GM19193 (cell line): ENCODE measurements at regions not wholly inside any gene's neighbourhood (a gene's known extent, or its start where the extent isn't known, plus 50 kb on each side); places are given as distances from the start of the nearest gene placed in this dataset.

Experiments used
- POLR2A ChIP-seq: IDR thresholded peaks from 4 replicates; pipeline ENCODE4 v1.6.1; 2011; ENCODE audit not compliant: insufficient read depth, insufficient read length; ENCODE audit errors: extremely low read depth

DNA sequence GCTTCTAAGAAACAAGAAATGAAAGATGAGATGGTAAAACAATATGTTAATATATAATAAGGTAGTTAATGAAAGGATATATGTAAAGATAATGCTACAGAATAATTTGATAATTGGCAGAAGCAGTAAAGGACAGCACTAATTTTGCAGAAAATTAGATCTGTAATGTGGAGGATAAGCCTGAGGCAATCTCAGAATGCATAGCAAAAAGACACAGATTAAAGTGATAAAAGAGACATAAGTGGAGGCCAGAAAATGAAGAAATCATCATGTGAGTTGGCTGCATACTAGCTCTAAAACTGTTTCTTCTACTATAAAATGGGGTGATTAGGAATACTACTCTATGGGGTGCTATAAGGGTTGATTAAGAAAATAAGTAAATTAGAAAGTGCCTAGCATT is 225.9 kb downstream of the SEC61B start:
- TF ChIP-seq POLR2A = no peak

DNA sequence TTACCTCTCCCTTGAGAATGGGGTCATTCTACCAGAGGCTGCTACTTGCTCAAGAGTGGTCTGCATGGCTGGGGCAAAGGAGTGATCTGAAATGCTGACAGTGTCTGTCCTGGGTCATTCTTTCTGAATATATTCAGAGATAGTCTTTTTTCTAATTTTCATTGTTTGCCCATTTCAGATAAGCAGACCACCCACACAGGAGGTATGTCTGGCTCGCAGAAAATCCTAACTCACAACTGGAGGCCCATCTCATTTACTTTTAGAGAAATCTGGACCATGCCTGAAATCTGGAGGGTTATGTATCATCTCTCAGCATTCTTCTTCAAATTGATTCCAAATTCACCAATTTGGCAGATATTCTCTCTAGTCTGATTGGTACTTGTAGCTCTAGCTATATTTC is 227.6 kb downstream of the SEC61B start:
- TF ChIP-seq POLR2A = no peak

DNA sequence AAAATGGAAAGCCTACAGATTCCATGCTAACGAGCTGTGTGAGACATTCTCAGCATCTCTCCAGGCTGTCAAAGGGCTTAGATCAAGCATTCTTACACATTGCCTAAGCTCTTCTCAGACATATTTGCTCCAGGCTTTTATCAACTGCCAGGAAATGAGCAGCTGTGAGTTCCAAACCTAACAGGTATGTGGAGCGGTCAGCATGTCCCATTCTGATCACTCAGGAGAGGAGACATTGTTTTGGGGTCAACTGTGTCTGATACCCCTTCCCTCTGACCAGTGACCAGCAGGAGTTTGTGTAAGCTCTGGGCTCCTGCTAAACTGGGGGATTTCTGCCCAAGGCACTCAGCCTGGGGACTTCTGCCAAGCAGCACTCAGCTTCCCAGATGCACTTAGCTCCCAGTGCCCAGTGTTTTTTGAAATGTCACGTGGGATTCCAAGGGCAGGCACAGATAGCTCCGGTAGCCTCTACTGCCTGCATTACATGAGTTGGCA is 229.1 kb downstream of the SEC61B start:
- no peak for TF ChIP-seq POLR2A

DNA sequence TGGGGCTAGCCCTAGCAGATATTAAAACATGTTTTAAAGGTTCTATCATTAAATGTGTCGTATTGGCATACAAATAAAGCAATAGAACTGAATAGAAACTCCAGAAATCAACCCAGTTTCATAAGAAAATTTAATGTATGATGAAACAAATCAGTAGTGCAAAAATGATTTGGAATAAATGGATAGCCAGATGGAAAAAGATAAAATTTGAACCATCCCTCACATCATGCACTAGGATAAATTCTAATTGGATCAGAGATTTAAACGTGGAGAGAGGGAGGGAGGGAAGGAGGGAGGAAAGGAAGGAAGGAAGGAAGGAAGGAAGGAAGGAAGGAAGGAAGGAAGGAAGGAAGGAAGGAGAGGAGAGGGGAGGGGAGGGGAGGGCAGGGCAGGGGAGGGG is 235.3 kb downstream of the SEC61B start:
- no peak for TF ChIP-seq POLR2A

DNA sequence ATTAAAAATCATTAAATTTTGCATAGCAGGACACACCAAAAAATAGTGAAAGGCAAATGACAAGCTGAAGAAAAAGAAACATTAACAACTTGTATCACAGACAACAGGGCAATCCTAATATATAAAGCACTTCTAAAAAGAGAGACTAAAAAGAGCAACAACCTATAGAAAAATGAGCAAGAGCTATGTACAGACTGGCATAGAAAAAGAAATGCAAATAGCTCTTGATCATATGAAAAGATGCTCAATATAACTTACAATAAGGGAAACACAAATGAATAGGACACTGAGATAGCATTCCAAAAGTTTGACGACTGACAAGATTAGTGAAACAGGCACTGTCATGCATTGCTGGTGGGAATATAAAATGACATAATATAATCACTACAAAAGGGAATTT is 235.9 kb downstream of the SEC61B start:
- no peak for TF ChIP-seq POLR2A

DNA sequence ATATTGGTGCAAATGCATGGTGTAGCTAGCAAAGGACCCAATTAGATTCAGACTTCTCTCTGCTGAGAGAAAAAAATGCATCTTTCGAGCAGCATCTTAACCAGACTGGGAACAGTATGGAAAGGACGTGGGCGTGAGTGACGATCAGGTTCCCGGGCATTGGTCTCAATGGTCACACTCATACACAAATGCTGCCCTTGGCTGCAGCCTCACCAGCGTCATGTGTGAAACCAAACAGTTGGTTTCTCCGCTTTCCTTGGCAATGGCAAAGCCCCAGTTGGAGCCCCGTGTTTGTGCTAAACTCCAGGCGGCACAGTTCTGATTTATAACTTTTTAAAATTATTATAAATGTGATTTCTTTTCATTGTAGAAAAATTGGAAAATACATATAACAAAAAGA is 237.8 kb downstream of the SEC61B start:
- TF ChIP-seq POLR2A = no peak

DNA sequence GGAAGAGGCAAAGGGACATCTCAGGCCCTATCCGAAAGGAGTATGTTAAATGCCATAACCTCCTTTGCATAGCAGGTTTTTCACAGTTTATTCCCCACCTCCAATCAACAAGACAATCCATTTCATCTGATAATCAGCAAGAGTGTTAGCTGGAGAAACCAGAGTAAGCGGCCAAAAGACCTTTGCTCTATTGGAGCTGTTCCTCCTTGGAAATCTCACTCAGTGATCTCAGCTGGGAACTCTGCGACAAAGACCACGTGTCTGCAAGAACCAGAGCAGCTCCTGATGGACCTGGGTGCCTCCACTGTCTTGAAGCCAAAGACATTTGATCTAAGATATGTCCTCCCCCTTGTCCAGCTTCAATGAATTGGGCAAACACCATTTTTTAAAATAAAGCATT is 241.0 kb downstream of the SEC61B start:
- no peak for TF ChIP-seq POLR2A

DNA sequence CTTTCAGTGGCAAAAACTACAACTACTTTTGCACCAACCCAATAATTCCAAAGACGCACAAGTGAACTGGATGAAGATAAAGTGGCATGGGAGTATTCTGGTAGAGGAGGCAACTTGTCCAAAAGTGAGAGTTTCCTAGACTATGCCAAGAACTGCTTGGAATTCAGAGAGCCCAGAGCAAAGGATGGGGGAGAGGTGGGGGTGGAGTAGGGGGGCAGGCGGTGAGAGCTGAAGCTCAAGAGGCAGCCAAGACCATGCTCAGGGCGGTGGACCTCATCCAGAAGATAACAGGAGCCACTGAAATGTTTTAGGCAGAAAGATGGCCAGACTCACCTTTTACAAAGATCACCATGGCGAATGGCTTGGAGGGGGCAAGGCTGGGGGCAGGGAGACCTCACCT is 242.5 kb downstream of the SEC61B start:
- TF ChIP-seq POLR2A = no peak

DNA sequence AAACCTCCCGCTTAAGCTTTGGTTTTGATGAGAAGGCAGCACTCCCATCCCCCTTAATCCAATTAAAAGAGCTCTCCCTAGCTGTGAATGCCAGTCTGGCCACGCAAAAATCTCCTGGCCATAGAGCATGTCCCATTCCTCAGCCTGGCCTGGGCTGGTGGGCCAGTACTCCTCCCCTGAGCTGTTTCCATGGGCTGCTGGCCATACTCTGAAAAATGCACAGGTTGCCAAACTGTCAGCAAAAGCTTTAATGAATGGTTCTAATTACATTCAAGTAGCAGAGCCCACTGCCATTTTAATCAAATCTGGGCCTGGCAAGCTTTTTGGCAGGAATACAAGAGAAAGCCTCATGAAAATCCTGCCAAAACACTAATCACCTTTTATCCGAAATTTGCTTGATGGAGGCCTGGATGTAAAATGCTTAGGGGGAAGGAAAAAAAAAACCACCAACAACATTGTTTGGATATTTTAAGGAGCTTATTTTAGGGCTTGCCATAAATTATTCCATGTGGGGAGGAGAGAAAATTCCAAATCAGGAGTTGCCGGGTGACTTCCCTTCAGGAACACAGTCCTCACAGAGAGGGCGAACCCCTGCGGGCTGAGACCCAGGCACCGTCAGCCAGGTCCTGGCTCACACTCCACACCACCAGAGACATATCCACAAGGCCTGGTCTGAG is 243.3 kb downstream of the SEC61B start:
- no peak for TF ChIP-seq POLR2A

DNA sequence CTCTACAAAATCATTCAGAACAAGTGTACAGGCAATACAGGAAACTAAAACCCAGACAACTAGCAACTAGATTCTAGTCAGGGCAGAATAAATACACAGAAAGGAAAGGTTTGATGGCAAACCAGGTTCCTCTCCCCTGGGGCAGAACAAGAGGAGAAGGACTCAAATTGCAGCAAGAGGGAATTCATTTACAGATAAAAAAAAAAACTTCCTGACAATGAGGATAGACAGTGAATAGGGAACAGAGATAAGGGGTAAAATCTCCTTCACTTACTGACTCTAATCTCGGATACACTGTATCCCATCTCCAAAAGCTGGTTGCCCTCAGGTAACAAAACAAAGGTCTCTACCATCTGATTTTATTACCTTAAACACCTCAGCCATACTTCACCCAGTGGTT is 244.0 kb downstream of the SEC61B start:
- no peak for TF ChIP-seq POLR2A

DNA sequence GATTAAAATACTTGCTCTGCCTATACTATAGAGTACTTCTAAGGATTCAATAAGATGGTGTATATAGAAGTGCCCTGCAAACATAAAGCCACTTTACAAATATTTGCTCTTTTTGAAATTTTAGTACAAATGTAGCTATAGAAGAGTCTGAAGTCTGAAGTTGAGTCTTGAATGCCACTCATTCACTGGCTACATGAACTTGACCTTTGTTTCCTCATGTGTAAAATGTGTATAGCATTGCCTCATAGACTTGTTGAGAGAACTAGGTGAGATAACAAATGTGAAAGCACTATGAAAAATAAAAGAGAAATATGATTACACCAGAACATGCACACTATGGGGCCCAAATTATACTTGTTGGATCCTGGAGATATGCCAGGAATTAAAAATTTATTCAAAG is 244.7 kb downstream of the SEC61B start:
- no peak for TF ChIP-seq POLR2A

DNA sequence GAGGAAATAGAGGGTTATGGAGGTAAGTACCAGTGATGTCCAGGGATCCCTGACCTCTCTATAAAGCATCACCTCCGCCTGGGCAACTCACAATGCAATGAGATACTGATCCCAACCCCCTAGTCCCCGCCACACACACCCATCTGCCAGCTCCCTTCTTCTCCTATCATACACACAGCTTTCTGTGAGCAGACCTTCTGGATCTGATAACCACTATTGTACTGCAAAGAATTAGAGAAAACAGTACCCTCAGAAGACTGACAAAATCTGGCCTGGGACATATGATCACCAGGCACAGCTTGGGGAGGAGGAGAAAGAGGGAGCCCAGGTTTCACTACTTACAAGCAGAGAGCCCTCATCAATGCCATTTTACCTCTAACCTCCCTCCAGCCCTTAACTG is 249.0 kb downstream of the SEC61B start:
- TF ChIP-seq POLR2A = no peak

DNA sequence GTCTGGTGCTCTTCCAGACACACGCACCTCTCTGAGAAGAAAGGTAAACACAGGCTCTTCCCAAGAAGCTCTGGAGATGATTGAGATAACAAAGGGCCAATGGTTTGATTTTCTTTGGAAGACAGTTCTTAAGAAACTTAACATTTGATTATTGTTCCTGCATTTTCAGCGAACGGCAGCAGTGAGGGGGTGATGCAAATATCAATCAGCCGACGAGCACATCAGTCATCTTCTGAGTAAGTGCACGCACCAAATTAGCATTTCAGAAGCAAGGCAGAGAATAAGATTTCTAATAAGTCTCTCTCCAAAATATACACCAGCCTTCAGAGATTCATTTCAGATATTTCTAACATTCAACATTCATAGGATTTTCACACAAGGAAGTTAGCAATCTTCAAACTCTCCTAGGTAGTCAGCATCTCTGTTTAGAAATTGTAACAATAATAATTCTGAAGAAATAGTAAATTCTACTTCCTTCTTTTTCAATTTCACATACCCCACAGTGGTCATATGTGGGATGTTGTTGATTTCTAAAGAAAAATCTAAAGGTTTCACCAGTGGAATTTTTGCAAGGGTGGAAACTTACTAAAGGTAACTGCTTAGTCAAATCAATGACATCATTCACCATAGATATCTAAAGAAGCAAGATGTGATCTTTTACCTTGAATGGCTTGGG is 250.3 kb downstream of the SEC61B start:
- no peak for TF ChIP-seq POLR2A

DNA sequence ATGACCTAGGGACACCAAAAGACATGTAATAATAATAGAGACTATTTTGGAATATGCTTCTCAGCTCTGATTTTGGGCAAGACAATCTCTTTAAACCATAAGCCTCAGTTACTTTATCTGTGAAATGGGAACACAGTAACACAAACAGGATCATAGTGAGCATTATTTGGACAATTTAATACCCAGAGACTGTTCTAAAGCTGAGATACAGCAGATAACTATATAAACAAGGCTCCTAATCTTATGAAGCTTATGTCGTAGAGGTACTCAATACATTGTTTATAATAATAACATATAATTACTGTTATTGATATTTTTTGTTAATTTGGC is 250.8 kb downstream of the SEC61B start:
- no peak for TF ChIP-seq POLR2A

DNA sequence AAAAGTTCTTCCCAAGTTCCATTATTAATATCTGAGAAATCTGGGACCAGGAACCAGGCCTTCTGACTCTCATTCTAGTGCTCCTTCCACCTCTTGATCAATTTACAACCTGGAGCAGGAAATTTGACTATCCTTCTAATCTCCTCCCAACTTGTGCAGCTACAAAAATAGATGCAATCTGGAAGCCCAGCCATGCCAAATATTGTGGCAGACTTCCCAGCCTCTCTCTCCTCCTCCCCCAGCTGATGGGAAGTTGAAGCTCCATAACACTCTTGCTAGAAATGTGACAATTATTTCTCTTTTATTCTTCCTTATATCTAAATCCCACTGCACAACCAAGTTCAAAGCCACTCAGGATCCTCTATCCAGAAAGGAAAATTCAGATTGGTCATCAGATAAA is 252.1 kb downstream of the SEC61B start:
- no peak for TF ChIP-seq POLR2A

DNA sequence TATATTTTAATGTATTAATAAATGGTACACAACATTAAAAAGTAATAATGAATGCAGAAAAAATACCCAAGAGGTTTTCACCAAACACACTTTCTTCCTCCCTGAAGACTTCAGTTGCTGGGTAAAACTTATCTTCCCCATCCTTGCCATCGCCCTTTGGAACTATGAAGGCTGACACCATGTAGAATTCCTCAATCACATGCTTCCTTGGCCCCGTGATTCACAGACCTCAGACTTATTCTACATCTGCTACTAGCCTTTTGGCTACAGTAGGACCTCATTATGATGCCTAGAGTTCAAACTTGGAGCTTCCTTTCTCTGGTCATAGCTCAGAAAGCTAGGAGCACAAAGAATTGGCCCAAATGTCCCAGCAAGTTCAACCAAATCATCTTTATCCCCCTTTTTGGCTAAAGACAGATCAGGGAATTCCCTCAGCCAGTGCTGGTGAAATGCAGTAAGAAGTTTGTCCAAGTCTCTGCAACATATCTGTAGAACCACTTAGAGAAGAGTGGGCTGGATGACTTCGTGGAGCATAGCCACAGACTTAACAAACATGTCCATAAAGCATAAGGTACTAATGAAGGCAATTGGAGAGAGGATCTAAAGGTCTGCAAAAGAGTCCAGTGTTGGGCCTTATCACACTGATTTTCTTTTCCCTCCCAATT is 253.5 kb downstream of the SEC61B start:
- TF ChIP-seq POLR2A = no peak
